Gastrocnemius medialis (tissue), 4 donors: ENCODE measurements at regions not wholly inside any gene's neighbourhood (a gene's known extent, or its start where the extent isn't known, plus 50 kb on each side); places are given as distances from the start of the nearest gene placed in this dataset.

Experiments used
- ATAC-seq, 2 donors: fragments of 150-250 bp; one replicate each; pipeline ENCODE4 v1.9.1; 2016
- DNase-seq, 2 donors: peaks; one replicate each; pipeline ENCODE4 v3.0.0-alpha.2; 2019
- H3K27ac ChIP-seq, 4 donors: fragments of 200-600 bp; sonication (generic); 1 replicate in 1 of 4; 2 replicates in 3 of 4; pipeline ENCODE4 v1.5.1; 2016 to 2018; ENCODE audit warnings: mild to moderate bottlenecking in 2 of 4, moderate library complexity in 1 of 4
- H3K27me3 ChIP-seq, 3 donors: fragments of 200-600 bp; sonication (generic) in 2 of 3; 1 replicate in 1 of 3; 2 replicates in 2 of 3; pipeline versions ENCODE4 v1.5.1 to v1.6.0; 2016 to 2019; ENCODE audit warnings: mild to moderate bottlenecking in 1 of 3, moderate library complexity in 1 of 3
- H3K36me3 ChIP-seq, 2 donors: fragments of 200-600 bp; sonication (generic) in 1 of 2; one replicate each; pipeline ENCODE4 v1.5.1; 2017 to 2018
- H3K4me1 ChIP-seq, 2 donors: fragments of 200-600 bp; sonication (generic) in 1 of 2; one replicate each; pipeline ENCODE4 v1.5.1; 2016 to 2017; ENCODE audit warnings: mild to moderate bottlenecking in 2 of 2
- H3K4me3 ChIP-seq, 4 donors: fragments of 200-600 bp; sonication (generic) in 3 of 4; 1 replicate in 1 of 4; 2 replicates in 3 of 4; pipeline ENCODE4 v1.5.1; 2016 to 2019; ENCODE audit warnings: mild to moderate bottlenecking in 2 of 4
- H3K9me3 ChIP-seq, 3 donors: fragments of 200-600 bp; sonication (generic) in 2 of 3; 1 replicate in 1 of 3; 2 replicates in 2 of 3; pipeline ENCODE4 v1.5.1; 2016 to 2019
- CTCF ChIP-seq, 5 experiments: fragments of 450-650 bp in 3 of 5; fragments of 200-600 bp in 2 of 5; sonication (generic) in 2 of 5; IDR thresholded peaks in 4 of 5; conservative IDR thresholded peaks in 1 of 5; 1 replicate in 4 of 5; 2 replicates in 1 of 5; pipeline ENCODE4 v1.5.1; 2016 to 2019; ENCODE audit warnings: antibody characterized with exemption in 5 of 5, mild to moderate bottlenecking in 3 of 5, moderate library complexity in 3 of 5
- POLR2A ChIP-seq, 2 donors: fragments of 450-650 bp; IDR thresholded peaks; one replicate each; pipeline ENCODE4 v1.6.1; 2017; ENCODE audit warnings: antibody characterized with exemption in 2 of 2, mild to moderate bottlenecking in 2 of 2, moderate library complexity in 2 of 2
- in situ Hi-C, 4 donors: fragments of 200-750 bp; cut with MboI; loops; one replicate each; pipeline versions ENCODE4 v1.15.0 to v1.8.0; 2017; ENCODE audit warnings: low sequenced_read_pairs in 4 of 4
- intact Hi-C: fragments of 100-400 bp; cut with DNase I; formaldehyde crosslinking; loops from one replicate; pipeline ENCODE4 v1.15.1; 2023; ENCODE audit warnings: low total_unique reads

DNA sequence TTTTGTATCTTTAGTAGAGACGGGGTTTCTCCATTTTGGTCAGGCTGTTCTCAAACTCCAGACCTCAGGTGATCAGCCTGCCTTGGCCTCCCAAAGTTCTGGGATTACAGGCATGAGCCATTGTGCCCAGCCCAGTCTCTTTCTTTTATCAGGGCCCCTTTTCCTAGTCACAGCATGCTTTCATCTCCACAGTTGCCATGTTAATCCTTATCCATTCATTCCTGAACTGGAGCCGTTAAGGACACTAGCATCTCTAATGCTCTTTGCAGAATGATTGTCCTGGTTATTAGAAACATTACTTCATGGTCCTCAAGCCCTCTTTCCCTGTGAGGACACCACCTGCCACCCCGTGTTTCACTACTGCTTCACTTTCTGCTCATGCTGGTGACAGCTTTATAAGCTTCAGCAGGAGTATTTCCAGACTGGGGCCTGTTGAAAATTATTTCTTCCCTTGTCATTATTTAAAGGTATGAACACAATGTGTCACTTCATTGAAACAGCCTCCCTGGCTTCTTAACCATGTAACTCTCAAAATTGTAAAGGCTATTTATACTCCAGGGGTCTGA is 313.9 kb downstream of the BMPER start:
- Histone ChIP-seq H3K27ac (no peak overlapping the region), H3K36me3 (no peaks in the 10 kb centered on the region), H3K9me3 (no peaks in the 10 kb centered on the region), H3K4me1 (no peaks in the 10 kb centered on the region), H3K4me3 (no peak overlapping the region), H3K27me3 (no peaks in the 10 kb centered on the region)
- DNase-seq: no peak
- in situ Hi-C loops (no loop called here), intact Hi-C loops (no loop called here)
- TF ChIP-seq CTCF (IDR thresholded peaks at IDR 0.05 in 4 of 5, conservative IDR thresholded peaks at IDR 0.05 in 1 of 5): no peak
- no peak for TF ChIP-seq POLR2A (IDR thresholded peaks at IDR 0.05)
- ATAC-seq: no peak

DNA sequence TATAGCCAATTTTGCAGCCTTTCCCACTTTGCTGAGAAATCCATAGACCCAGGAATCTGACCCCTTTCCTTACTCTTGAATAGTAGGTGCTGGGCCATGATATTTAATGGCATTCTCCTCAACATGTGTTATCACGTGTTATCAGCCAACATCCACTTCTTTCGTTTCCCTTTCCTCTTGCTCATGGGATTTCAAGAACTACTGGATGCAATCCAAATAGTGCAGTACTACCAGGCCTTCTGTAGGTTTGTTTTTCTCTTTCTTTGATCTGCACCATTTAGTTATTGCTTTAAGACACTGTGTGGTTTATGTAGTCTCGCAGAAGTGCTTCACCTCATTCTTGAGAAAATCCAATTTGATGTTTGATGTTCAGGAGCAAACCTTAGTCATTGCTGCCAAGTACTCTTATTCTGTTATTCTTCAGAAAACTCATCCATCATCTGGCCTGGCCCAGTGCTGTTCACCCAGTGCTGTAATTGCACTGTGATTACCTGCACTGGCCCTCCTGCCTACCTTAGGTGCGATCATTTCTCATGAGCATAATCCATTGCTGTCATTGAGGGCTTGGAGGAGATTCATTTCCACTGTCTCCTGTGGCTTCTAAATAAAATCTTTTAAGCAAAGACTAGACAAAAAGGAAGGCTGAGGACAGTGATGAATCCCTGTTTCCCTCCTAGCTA is 315.3 kb downstream of the BMPER start:
- ATAC-seq (no peak), DNase-seq (no peak)
- TF ChIP-seq CTCF (IDR thresholded peaks at IDR 0.05 in 4 of 5, conservative IDR thresholded peaks at IDR 0.05 in 1 of 5): no peak
- TF ChIP-seq POLR2A (IDR thresholded peaks at IDR 0.05): no peak
- Histone ChIP-seq H3K9me3 (no peaks in the 10 kb centered on the region), H3K27ac (no peak overlapping the region), H3K4me1 (no peaks in the 10 kb centered on the region), H3K36me3 (no peaks in the 10 kb centered on the region), H3K27me3 (no peaks in the 10 kb centered on the region), H3K4me3 (no peak overlapping the region)
- in situ Hi-C loops: no loop called here
- intact Hi-C loops: no loop called here

- Histone ChIP-seq H3K27me3 (no peaks in the 10 kb centered on the region), H3K36me3 (no peaks in the 10 kb centered on the region), H3K4me1 (no peaks in the 10 kb centered on the region), H3K9me3 (no peaks in the 10 kb centered on the region), H3K4me3 (no peak overlapping the region), H3K27ac (no peak overlapping the region)
- no peak for ATAC-seq
- TF ChIP-seq CTCF (IDR thresholded peaks at IDR 0.05 in 4 of 5, conservative IDR thresholded peaks at IDR 0.05 in 1 of 5) (no peak), POLR2A (IDR thresholded peaks at IDR 0.05) (no peak)
- in situ Hi-C loops: no loop called here
- intact Hi-C loops: no loop called here
- no peak for DNase-seq
These were observed 317.0 kb downstream of the BMPER start for GRCh38 chr7:34222316-34222715.

DNA sequence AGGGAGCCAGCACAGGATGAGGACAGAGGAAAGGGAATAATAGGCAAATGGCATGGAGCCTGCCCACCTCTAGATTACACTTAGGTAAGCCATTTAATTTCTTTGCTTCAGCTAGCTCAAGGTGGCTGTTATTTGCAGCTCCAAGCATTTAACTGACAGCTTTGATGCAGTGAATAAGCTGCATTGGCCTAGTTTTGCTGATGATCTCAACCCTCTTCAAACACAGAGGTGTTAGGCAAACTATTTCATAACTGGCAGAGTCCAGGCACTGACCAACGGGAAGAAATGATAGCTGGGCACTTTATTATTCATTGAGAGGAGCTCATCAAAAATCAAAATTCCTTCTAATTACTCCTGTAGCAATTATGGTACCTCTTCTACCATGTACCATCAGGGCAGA is 317.4 kb downstream of the BMPER start:
- in situ Hi-C loops (no loop called here), intact Hi-C loops (no loop called here)
- H3K27ac ChIP-seq: no peak overlapping the region
- DNase-seq (no peak), ATAC-seq (no peak)
- no peak overlapping the region for H3K4me3 ChIP-seq
- no peaks in the 10 kb centered on the region for H3K36me3 ChIP-seq
- no peaks in the 10 kb centered on the region for H3K27me3 ChIP-seq
- no peaks in the 10 kb centered on the region for H3K4me1 ChIP-seq
- no peak for TF ChIP-seq POLR2A (IDR thresholded peaks at IDR 0.05)
- no peak for TF ChIP-seq CTCF (IDR thresholded peaks at IDR 0.05 in 4 of 5, conservative IDR thresholded peaks at IDR 0.05 in 1 of 5)
- H3K9me3 ChIP-seq: no peaks in the 10 kb centered on the region

- ATAC-seq: no peak
- in situ Hi-C loops (no loop called here), intact Hi-C loops (no loop called here)
- H3K27me3 ChIP-seq: no peaks in the 10 kb centered on the region
- H3K27ac ChIP-seq: no peak overlapping the region
- H3K9me3 ChIP-seq: no peaks in the 10 kb centered on the region
- TF ChIP-seq POLR2A (IDR thresholded peaks at IDR 0.05) (no peak), CTCF (IDR thresholded peaks at IDR 0.05 in 4 of 5, conservative IDR thresholded peaks at IDR 0.05 in 1 of 5) (no peak)
- H3K36me3 ChIP-seq: no peaks in the 10 kb centered on the region
- H3K4me1 ChIP-seq: no peaks in the 10 kb centered on the region
- H3K4me3 ChIP-seq: no peak overlapping the region
- no peak for DNase-seq
These were observed 318.9 kb downstream of the BMPER start for GRCh38 chr7:34224281-34224680.
